ENCODE measurements at regions not wholly inside any gene's neighbourhood (a gene's known extent, or its start where the extent isn't known, plus 50 kb on each side); places are given as distances from the start of the nearest gene placed in this dataset.

GRCh38 chr15:61633951-61634350 is 404.8 kb upstream of the RORA start:
- Histone ChIP-seq H3K27ac (ENCODE audit: insufficient read length, low read depth, low read length) (no peak overlapping the region), H3K9me3 (ENCODE audit: control insufficient read depth, low read depth, low read length) (no peaks in the 10 kb centered on the region), H2AK5ac (ENCODE audit: insufficient read length, low read length) (no peak overlapping the region), H3K79me1 (ENCODE audit: insufficient read depth, low read depth, low read length, poor library complexity, severe bottlenecking) (no peaks in the 10 kb centered on the region), H4K20me1 (ENCODE audit: control insufficient read depth, insufficient read depth, insufficient read length) (no peaks in the 10 kb centered on the region), H2BK5ac (ENCODE audit: insufficient read length, low read length) (no peak overlapping the region), H2BK15ac (ENCODE audit: low read depth, low read length) (no peak overlapping the region), H3K18ac (ENCODE audit: insufficient read length, low read depth, low read length) (no peak overlapping the region), H4K5ac (ENCODE audit: insufficient read length, low read depth, low read length) (no peak overlapping the region), H3K4me2 (ENCODE audit: insufficient read depth, insufficient read length, low read length) (no peak overlapping the region), H2AFZ (ENCODE audit: low read length) (no peak overlapping the region), H2BK12ac (ENCODE audit: insufficient read length, low read depth, low read length) (no peak overlapping the region), H2BK120ac (ENCODE audit: low read depth, low read length, poor library complexity, severe bottlenecking) (no peak overlapping the region), H3K23ac (ENCODE audit: insufficient read length, low read depth, low read length) (no peak overlapping the region), H3K14ac (ENCODE audit: insufficient read depth, low read length) (no peak overlapping the region), H3K56ac (ENCODE audit: insufficient read length, low read depth, low read length) (no peak overlapping the region), H4K91ac (ENCODE audit: insufficient read length, low read depth, low read length) (no peak overlapping the region), H3K79me2 (ENCODE audit: insufficient read depth, low read length) (no peaks in the 10 kb centered on the region), H3K9ac (ENCODE audit: extremely low read depth, insufficient read length, low read length) (no peak overlapping the region), H3T11ph (ENCODE audit: low read length) (no peak overlapping the region), H3K4ac (ENCODE audit: low read depth, low read length) (no peak overlapping the region), H4K8ac (replicated peaks; ENCODE audit: insufficient read length, low read depth, low read length) (no peak overlapping the region), H2BK20ac (ENCODE audit: low read depth, low read length, poor library complexity, severe bottlenecking) (no peak overlapping the region), H3K23me2 (ENCODE audit: insufficient read length, low read depth, low read length, poor library complexity, severe bottlenecking) (no peaks in the 10 kb centered on the region), H3K4me1 (ENCODE audit: insufficient read depth, low read length) (no peaks in the 10 kb centered on the region), H3K27me3 (ENCODE audit: insufficient read depth, low read length) (no peaks in the 10 kb centered on the region)
- Mint-ChIP-seq H3K4me1 (peaks cover 5 to 6% of the 10 kb centered on the region in 2 experiments), H3K36me3 (ENCODE audit: insufficient read depth in 1 of 3, low read depth in 3 of 3) (no peaks in the 10 kb centered on the region), H3K27ac (no peak overlapping the region), H3K4me3 (no peak overlapping the region; a peak in 1 of 5 replicates), H3K9me3 (no peaks in the 10 kb centered on the region), H3K27me3 (ENCODE audit: low read depth) (no peaks in the 10 kb centered on the region)
- TF ChIP-seq, protein P1, sequence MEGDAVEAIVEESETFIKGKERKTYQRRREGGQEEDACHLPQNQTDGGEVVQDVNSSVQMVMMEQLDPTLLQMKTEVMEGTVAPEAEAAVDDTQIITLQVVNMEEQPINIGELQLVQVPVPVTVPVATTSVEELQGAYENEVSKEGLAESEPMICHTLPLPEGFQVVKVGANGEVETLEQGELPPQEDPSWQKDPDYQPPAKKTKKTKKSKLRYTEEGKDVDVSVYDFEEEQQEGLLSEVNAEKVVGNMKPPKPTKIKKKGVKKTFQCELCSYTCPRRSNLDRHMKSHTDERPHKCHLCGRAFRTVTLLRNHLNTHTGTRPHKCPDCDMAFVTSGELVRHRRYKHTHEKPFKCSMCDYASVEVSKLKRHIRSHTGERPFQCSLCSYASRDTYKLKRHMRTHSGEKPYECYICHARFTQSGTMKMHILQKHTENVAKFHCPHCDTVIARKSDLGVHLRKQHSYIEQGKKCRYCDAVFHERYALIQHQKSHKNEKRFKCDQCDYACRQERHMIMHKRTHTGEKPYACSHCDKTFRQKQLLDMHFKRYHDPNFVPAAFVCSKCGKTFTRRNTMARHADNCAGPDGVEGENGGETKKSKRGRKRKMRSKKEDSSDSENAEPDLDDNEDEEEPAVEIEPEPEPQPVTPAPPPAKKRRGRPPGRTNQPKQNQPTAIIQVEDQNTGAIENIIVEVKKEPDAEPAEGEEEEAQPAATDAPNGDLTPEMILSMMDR (conservative IDR thresholded peaks at IDR 0.05) = no peak
- WGBS (ENCODE audit: extremely low coverage, insufficient read length, low lambda C conversion rate) = no CpG with 5 or more reads among the region's 4 CpGs
- DNase-seq = no peak
